NT2/D1 (cell line): ENCODE measurements at regions not wholly inside any gene's neighbourhood (a gene's known extent, or its start where the extent isn't known, plus 50 kb on each side); places are given as distances from the start of the nearest gene placed in this dataset.

Experiments used
- SUZ12 ChIP-seq: IDR thresholded peaks from 2 replicates; pipeline ENCODE4 v1.6.1; 2011; ENCODE audit not compliant: insufficient read length, insufficient read depth; ENCODE audit errors: extremely low read depth
- YY1 ChIP-seq: IDR thresholded peaks from 2 replicates; pipeline ENCODE4 v1.6.1; 2011; ENCODE audit not compliant: insufficient read length, insufficient read depth

- TF ChIP-seq SUZ12 (no peak), YY1 (no peak)
Measured at GRCh38 chr10:113278221-113278620, 274.6 kb upstream of the HABP2 start.
